A549 (cell line): ENCODE measurements at regions not wholly inside any gene's neighbourhood (a gene's known extent, or its start where the extent isn't known, plus 50 kb on each side); places are given as distances from the start of the nearest gene placed in this dataset.

Experiments
- CTCF ChIP-seq: fragments of >200 bp; sonication (Bioruptor Twin); formaldehyde crosslinking; IDR thresholded peaks from 3 replicates; pipeline ENCODE4 v1.5.1; 2016
- MAX ChIP-seq: IDR thresholded peaks from 2 replicates; pipeline ENCODE4 v1.6.1; 2012
- RAD21 ChIP-seq, 2 experiments: fragments of >200 bp in 1 of 2; sonication (Bioruptor Twin) in 1 of 2; formaldehyde crosslinking in 1 of 2; IDR thresholded peaks in 1 of 2; conservative IDR thresholded peaks in 1 of 2; 2 replicates in 1 of 2; 3 replicates in 1 of 2; pipeline ENCODE4 v1.6.1; 2012 to 2018; ENCODE audit warnings: inconsistent platforms in 1 of 2

- TF ChIP-seq MAX = no peak
- no peak for TF ChIP-seq CTCF
- TF ChIP-seq RAD21 (conservative IDR thresholded peaks at IDR 0.05 in 1 of 2, IDR thresholded peaks at IDR 0.05 in 1 of 2) = no peak
Observed at GRCh38 chr2:17375262-17375661, 143.0 kb downstream of the RAD51AP2 start.
